ENCODE measurements at regions not wholly inside any gene's neighbourhood (a gene's known extent, or its start where the extent isn't known, plus 50 kb on each side); places are given as distances from the start of the nearest gene placed in this dataset.

- no peaks in the 10 kb centered on the region for H3K4me1 ChIP-seq (ENCODE audit: insufficient read depth, low read length)
- H2BK12ac ChIP-seq (ENCODE audit: insufficient read length, low read depth, low read length) = no peak overlapping the region
- no peak overlapping the region for H3K4me3 Mint-ChIP-seq
- no peak overlapping the region for H3K14ac ChIP-seq (ENCODE audit: insufficient read depth, low read length)
- no peaks in the 10 kb centered on the region for H3K23me2 ChIP-seq (ENCODE audit: insufficient read length, low read depth, low read length, poor library complexity, severe bottlenecking)
- TF ChIP-seq, protein P1, sequence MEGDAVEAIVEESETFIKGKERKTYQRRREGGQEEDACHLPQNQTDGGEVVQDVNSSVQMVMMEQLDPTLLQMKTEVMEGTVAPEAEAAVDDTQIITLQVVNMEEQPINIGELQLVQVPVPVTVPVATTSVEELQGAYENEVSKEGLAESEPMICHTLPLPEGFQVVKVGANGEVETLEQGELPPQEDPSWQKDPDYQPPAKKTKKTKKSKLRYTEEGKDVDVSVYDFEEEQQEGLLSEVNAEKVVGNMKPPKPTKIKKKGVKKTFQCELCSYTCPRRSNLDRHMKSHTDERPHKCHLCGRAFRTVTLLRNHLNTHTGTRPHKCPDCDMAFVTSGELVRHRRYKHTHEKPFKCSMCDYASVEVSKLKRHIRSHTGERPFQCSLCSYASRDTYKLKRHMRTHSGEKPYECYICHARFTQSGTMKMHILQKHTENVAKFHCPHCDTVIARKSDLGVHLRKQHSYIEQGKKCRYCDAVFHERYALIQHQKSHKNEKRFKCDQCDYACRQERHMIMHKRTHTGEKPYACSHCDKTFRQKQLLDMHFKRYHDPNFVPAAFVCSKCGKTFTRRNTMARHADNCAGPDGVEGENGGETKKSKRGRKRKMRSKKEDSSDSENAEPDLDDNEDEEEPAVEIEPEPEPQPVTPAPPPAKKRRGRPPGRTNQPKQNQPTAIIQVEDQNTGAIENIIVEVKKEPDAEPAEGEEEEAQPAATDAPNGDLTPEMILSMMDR (conservative IDR thresholded peaks at IDR 0.05) = no peak
- H3K27me3 ChIP-seq (ENCODE audit: insufficient read depth, low read length) = no peaks in the 10 kb centered on the region
- H2BK120ac ChIP-seq (ENCODE audit: low read depth, low read length, poor library complexity, severe bottlenecking) = no peak overlapping the region
- no peak overlapping the region for H3K4me2 ChIP-seq (ENCODE audit: insufficient read depth, insufficient read length, low read length)
- H3K79me2 ChIP-seq (ENCODE audit: insufficient read depth, low read length) = no peaks in the 10 kb centered on the region
- no peak overlapping the region for H3K23ac ChIP-seq (ENCODE audit: insufficient read length, low read depth, low read length)
- H3K9ac ChIP-seq (ENCODE audit: extremely low read depth, insufficient read length, low read length) = no peak overlapping the region
- no peaks in the 10 kb centered on the region; the same call in 1 of the 2 replicates for H3K27me3 Mint-ChIP-seq (ENCODE audit: low read depth)
- peaks cover 78 to 86% of the 10 kb centered on the region in 2 experiments for H3K9me3 Mint-ChIP-seq
- no peak overlapping the region for H2AK5ac ChIP-seq (ENCODE audit: insufficient read length, low read length)
- H3K4me1 Mint-ChIP-seq = no peaks in the 10 kb centered on the region
- no peak overlapping the region for H2BK15ac ChIP-seq (ENCODE audit: low read depth, low read length)
- WGBS (ENCODE audit: extremely low coverage, insufficient read length, low lambda C conversion rate) = no CpG with 5 or more reads among the region's 1 CpG
- no peak overlapping the region for H4K91ac ChIP-seq (ENCODE audit: insufficient read length, low read depth, low read length)
- peaks cover 2 to 18% (median 4%) of the 10 kb centered on the region in 3 experiments; a peak in 6 of 7 replicates for H3K36me3 Mint-ChIP-seq (ENCODE audit: insufficient read depth in 1 of 3, low read depth in 3 of 3)
- H3K18ac ChIP-seq (ENCODE audit: insufficient read length, low read depth, low read length) = no peak overlapping the region
- no peak for DNase-seq
- no peak overlapping the region for H3K4ac ChIP-seq (ENCODE audit: low read depth, low read length)
- H3T11ph ChIP-seq (ENCODE audit: low read length) = no peak overlapping the region
- no peak overlapping the region for H3K56ac ChIP-seq (ENCODE audit: insufficient read length, low read depth, low read length)
- no peak overlapping the region for H4K8ac ChIP-seq (replicated peaks; ENCODE audit: insufficient read length, low read depth, low read length)
- no peak overlapping the region for H3K27ac ChIP-seq (ENCODE audit: insufficient read length, low read depth, low read length)
- no peak overlapping the region for H2BK20ac ChIP-seq (ENCODE audit: low read depth, low read length, poor library complexity, severe bottlenecking)
- H2BK5ac ChIP-seq (ENCODE audit: insufficient read length, low read length) = no peak overlapping the region
- no peak overlapping the region for H4K5ac ChIP-seq (ENCODE audit: insufficient read length, low read depth, low read length)
- no peak overlapping the region for H2AFZ ChIP-seq (ENCODE audit: low read length)
- no peaks in the 10 kb centered on the region for H3K79me1 ChIP-seq (ENCODE audit: insufficient read depth, low read depth, low read length, poor library complexity, severe bottlenecking)
- peaks cover 21% of the 10 kb centered on the region for H3K9me3 ChIP-seq (ENCODE audit: control insufficient read depth, low read depth, low read length)
- no peak overlapping the region for H3K27ac Mint-ChIP-seq
- H4K20me1 ChIP-seq (ENCODE audit: control insufficient read depth, insufficient read depth, insufficient read length) = no peaks in the 10 kb centered on the region
Observed at GRCh38 chrX:82092307-82092706, 890.4 kb downstream of the SH3BGRL start.

Measured in H9 (cell line).